ENCODE measurements at regions not wholly inside any gene's neighbourhood (a gene's known extent, or its start where the extent isn't known, plus 50 kb on each side); places are given as distances from the start of the nearest gene placed in this dataset.

DNA sequence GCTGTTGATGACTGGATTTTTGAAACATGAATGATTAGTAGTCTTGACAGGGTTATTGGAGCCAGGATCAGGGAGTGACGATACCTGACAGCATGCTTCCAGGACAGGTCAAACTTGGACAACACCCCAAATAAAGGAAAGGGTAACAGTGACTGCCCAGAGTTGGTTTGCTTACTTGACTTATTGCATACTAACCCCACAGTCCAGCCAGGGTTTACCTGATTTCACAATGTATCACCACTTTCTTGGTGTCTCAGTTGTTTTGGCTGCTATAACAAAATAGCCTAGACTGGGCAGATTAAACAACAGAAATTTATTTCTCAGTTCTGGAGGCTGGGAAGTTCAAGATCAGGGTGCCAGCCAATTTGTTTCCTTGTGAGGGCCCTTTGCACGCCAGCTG is 301.0 kb upstream of the VLDLR start:
- TF ChIP-seq CTCF (IDR thresholded peaks at IDR 0.05; ENCODE audit: insufficient read depth, low read depth, low read length), result no peak
- no peak for TF ChIP-seq EZH2 (IDR thresholded peaks at IDR 0.05; ENCODE audit: insufficient read depth, low read length)

Data from astrocyte (in vitro differentiated cells and primary cell).